ENCODE measurements at regions not wholly inside any gene's neighbourhood (a gene's known extent, or its start where the extent isn't known, plus 50 kb on each side); places are given as distances from the start of the nearest gene placed in this dataset.

- no peaks in the 10 kb centered on the region for H3K9me3 Mint-ChIP-seq
- ChIA-PET CTCF (no interaction called here), POLR2A (no interaction called here)
- DNase-seq (no peak), ATAC-seq (ENCODE audit: low read depth) (no peak)
- no peak overlapping the region for H3K4me3 Mint-ChIP-seq
- H3K36me3 Mint-ChIP-seq (ENCODE audit: low read depth): no peaks in the 10 kb centered on the region
- H3K27me3 Mint-ChIP-seq: peaks cover 13% of the 10 kb centered on the region
- peaks cover 4% of the 10 kb centered on the region for H3K4me1 Mint-ChIP-seq
- H3K27ac Mint-ChIP-seq: no peak overlapping the region
- no peak for TF ChIP-seq CTCF (IDR thresholded peaks at IDR 0.05)
- intact Hi-C loops (cut with micrococcal nuclease): loop anchor here (10.0 kb wide), 1 partner anchor 629 kb away; no protein-coding TSS in a partner anchor
These were observed 71.1 kb downstream of the CXCL12 start for GRCh38 chr10:44313761-44314165.

- Mint-ChIP-seq H3K27ac (no peak overlapping the region), H3K4me1 (peaks cover 4% of the 10 kb centered on the region), H3K9me3 (no peaks in the 10 kb centered on the region), H3K27me3 (peaks cover 13% of the 10 kb centered on the region), H3K4me3 (no peak overlapping the region), H3K36me3 (ENCODE audit: low read depth) (no peaks in the 10 kb centered on the region)
- DNase-seq (no peak), ATAC-seq (ENCODE audit: low read depth) (no peak)
- no peak for TF ChIP-seq CTCF (IDR thresholded peaks at IDR 0.05)
- CTCF ChIA-PET: no interaction called here
- intact Hi-C loops (cut with micrococcal nuclease): loop anchor here (10.0 kb wide), 1 partner anchor 628 kb away; no protein-coding TSS in a partner anchor
- POLR2A ChIA-PET: no interaction called here
These were observed 72.5 kb downstream of the CXCL12 start for GRCh38 chr10:44312401-44312800.

DNA sequence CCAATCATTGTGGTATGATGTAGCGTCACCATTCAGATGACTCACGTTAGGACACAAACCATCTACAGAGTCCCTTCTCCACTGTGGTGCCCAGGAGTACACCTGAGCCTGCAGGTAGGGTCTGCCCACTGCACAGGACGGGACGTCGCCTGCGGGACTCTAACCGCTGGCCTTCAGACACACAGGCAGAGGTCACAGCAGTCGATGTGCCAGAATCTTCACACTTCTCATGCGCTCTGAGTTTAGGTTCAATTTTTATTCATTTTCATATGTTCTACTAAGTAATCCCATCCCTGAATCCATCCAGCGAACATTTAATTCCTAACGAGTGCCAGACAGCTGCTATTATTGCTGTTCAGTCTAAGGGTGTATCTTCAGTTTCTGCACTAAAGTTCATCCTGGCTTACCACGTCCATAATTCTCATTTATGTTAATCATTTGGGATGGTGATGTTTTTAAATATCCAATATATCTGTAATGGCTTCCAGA, 73.3 kb downstream of the CXCL12 start:
- ChIA-PET POLR2A (no interaction called here), CTCF (no interaction called here)
- DNase-seq (no peak), ATAC-seq (ENCODE audit: low read depth) (no peak)
- H3K36me3 Mint-ChIP-seq (ENCODE audit: low read depth): no peaks in the 10 kb centered on the region
- intact Hi-C loops (cut with micrococcal nuclease): loop anchor here (10.0 kb wide), 1 partner anchor 627 kb away; no protein-coding TSS in a partner anchor
- peaks cover 4% of the 10 kb centered on the region for H3K4me1 Mint-ChIP-seq
- peaks cover 13% of the 10 kb centered on the region for H3K27me3 Mint-ChIP-seq
- H3K4me3 Mint-ChIP-seq: peak overlapping the region; percentile 25
- no peaks in the 10 kb centered on the region for H3K9me3 Mint-ChIP-seq
- no peak overlapping the region for H3K27ac Mint-ChIP-seq
- no peak for TF ChIP-seq CTCF (IDR thresholded peaks at IDR 0.05)

DNA sequence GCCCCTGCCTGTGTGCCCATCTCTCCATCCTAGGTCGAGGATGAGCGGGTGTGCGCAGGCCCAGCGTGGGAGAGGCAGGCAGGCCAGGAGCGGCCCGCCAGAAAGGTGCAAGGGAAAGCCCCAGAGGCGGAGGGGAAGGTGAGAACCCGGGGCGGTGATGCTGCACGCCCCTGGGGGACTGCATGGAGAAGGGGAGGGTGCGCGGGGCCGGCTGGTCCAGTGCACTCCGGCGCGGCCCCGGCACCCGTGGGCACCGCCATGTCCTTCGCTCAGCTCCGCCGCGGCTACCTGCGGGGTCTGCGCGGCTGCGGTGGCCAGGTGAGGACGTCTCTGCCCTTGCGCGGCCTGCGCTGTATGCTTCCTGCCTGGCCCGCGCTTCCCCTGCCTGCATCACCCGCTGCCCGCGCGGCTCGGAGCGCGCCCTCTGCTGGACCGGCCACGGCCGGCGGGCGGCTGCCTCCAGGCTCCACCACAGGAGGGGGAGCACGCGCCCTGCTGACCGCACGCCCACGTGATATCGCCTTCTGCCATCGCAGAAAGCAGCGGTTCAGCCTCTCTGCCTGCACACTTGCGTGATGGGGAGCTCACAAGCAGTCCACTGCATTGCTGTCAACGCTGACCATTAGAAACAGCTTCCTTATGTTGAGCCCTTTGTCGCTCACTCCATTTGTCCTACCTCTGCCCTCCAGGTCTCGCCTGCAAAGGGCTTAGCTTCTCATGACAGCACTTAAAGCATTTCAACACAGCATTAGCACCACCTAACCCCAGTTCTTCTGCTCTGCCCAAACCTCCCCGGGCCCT, 73.9 kb downstream of the CXCL12 start:
- intact Hi-C loops (cut with micrococcal nuclease): loop anchor here (10.0 kb wide), 1 partner anchor 626 kb away; no protein-coding TSS in a partner anchor
- POLR2A ChIA-PET: no interaction called here
- DNase-seq (peak; percentile 36), ATAC-seq (ENCODE audit: low read depth) (peak; percentile 82)
- CTCF ChIA-PET: no interaction called here
- Mint-ChIP-seq H3K27me3 (peaks cover 13% of the 10 kb centered on the region), H3K27ac (no peak overlapping the region), H3K9me3 (no peaks in the 10 kb centered on the region), H3K4me3 (peak overlapping the region; percentile 25), H3K4me1 (peaks cover 4% of the 10 kb centered on the region), H3K36me3 (ENCODE audit: low read depth) (no peaks in the 10 kb centered on the region)
- no peak for TF ChIP-seq CTCF (IDR thresholded peaks at IDR 0.05)

GRCh38 chr10:44309939-44310761, 74.7 kb downstream of the CXCL12 start:
- no peaks in the 10 kb centered on the region for H3K9me3 Mint-ChIP-seq
- ATAC-seq (ENCODE audit: low read depth) (no peak), DNase-seq (no peak)
- no peak overlapping the region for H3K4me3 Mint-ChIP-seq
- H3K4me1 Mint-ChIP-seq: peaks cover 4% of the 10 kb centered on the region
- CTCF ChIA-PET: no interaction called here
- H3K27me3 Mint-ChIP-seq: peaks cover 13% of the 10 kb centered on the region
- POLR2A ChIA-PET: no interaction called here
- intact Hi-C loops (cut with micrococcal nuclease): loop anchor here (10.0 kb wide), 1 partner anchor 625 kb away; no protein-coding TSS in a partner anchor
- H3K27ac Mint-ChIP-seq: no peak overlapping the region
- H3K36me3 Mint-ChIP-seq (ENCODE audit: low read depth): no peaks in the 10 kb centered on the region
- no peak for TF ChIP-seq CTCF (IDR thresholded peaks at IDR 0.05)
